Panc1 (cell line): ENCODE measurements at regions not wholly inside any gene's neighbourhood (a gene's known extent, or its start where the extent isn't known, plus 50 kb on each side); places are given as distances from the start of the nearest gene placed in this dataset.
A peak's percentile ranks its signal among the peaks of the same experiment; 100 is the strongest.

Experiments
- ATAC-seq: fragments of 200-7000 bp; cut with Tn5 transposase; 2 replicates; pipeline ENCODE4 v1.9.1; 2020; ENCODE audit warnings: mild to moderate bottlenecking, moderate library complexity
- BruUV-seq: library from RNA; stranded (reverse); fragments of 400-500 nt; replicated peaks from 2 replicates; lab custom pipeline; 2021; lab: Mats Ljungman, UMichigan
- CTCF ChIA-PET: fragments of 300-600 bp; sonication (Branson Sonifier 250); formaldehyde crosslinking; loops from one replicate; lab custom pipeline; 2022; ENCODE audit warnings: antibody characterized with exemption; lab: Charles Lee
- POLR2A ChIA-PET: fragments of 300-600 bp; sonication (Branson Sonifier 250); formaldehyde crosslinking; loops from one replicate; lab custom pipeline; 2022; ENCODE audit warnings: antibody characterized with exemption; lab: Charles Lee
- DNase-seq: peaks from one replicate; pipeline ENCODE4 v3.0.0-alpha.2; 2010; ENCODE audit warnings: low read depth, low spot score
- H3K27ac ChIP-seq: 2 replicates; pipeline ENCODE4 v1.5.1; 2011; ENCODE audit warnings: mild to moderate bottlenecking, low read length, inconsistent platforms
- H3K27me3 ChIP-seq: fragments of 200-500 bp; sonication (Bioruptor generic); 2 replicates; pipeline ENCODE4 v1.6.0; 2014; ENCODE audit warnings: low read length, inconsistent platforms; ENCODE audit not compliant: control insufficient read depth, insufficient read depth
- H3K36me3 ChIP-seq: fragments of 200-500 bp; sonication (Bioruptor generic); 2 replicates; pipeline ENCODE4 v1.5.1; 2014; ENCODE audit warnings: inconsistent platforms, mild to moderate bottlenecking, low read length, moderate library complexity; ENCODE audit not compliant: control insufficient read depth, insufficient read depth
- H3K4me1 ChIP-seq: 2 replicates; pipeline ENCODE4 v1.5.1; 2011; ENCODE audit warnings: inconsistent platforms, mild to moderate bottlenecking, low read length, moderate library complexity; ENCODE audit not compliant: control insufficient read depth, insufficient read depth
- H3K4me3 ChIP-seq, 2 experiments: 2 replicates each; pipeline ENCODE4 v1.5.1; 2011 to 2012; ENCODE audit warnings: low read depth in 2 of 2, low read length in 2 of 2, mild to moderate bottlenecking in 2 of 2, inconsistent platforms in 1 of 2, moderate library complexity in 1 of 2
- H3K9me3 ChIP-seq: fragments of 200-500 bp; sonication (Bioruptor generic); 2 replicates; pipeline ENCODE4 v1.5.1; 2014; ENCODE audit warnings: low read depth, mild to moderate bottlenecking, inconsistent platforms, low read length, moderate library complexity; ENCODE audit not compliant: control insufficient read depth, insufficient read depth
- CTCF ChIP-seq: fragments of 450-650 bp; IDR thresholded peaks from 2 replicates; pipeline ENCODE4 v1.5.1; 2017; ENCODE audit warnings: mild to moderate bottlenecking
- POLR2AphosphoS5 ChIP-seq: IDR thresholded peaks from 2 replicates; pipeline ENCODE4 v1.6.1; 2012; ENCODE audit warnings: mild to moderate bottlenecking, low read depth, low read length, moderate library complexity
- REST ChIP-seq, 2 experiments: IDR thresholded peaks; 2 replicates each; pipeline ENCODE4 v1.6.1; 2011 to 2012; ENCODE audit warnings: low read depth in 2 of 2, control low read depth in 1 of 2, low read length in 1 of 2, mild to moderate bottlenecking in 1 of 2, moderate library complexity in 1 of 2; ENCODE audit not compliant: insufficient read depth in 1 of 2
- SIN3A ChIP-seq: IDR thresholded peaks from 2 replicates; pipeline ENCODE4 v1.6.1; 2012; ENCODE audit warnings: low read depth, mild to moderate bottlenecking, low read length, moderate library complexity, borderline replicate concordance; ENCODE audit not compliant: insufficient read depth
- TCF7L2 ChIP-seq: IDR thresholded peaks from 2 replicates; pipeline ENCODE4 v1.6.1; 2011; ENCODE audit warnings: mild to moderate bottlenecking, low read depth, low read length, inconsistent platforms
- in situ Hi-C: cut with HindIII; loops from 2 replicates; pipeline ENCODE4 v1.10.0; 2016; ENCODE audit warnings: low sequenced_read_pairs, low pct_unique_long_range_greater_than_20kb
- intact Hi-C: fragments of 100-400 bp; cut with micrococcal nuclease; formaldehyde crosslinking; loops from one replicate; pipeline ENCODE4 v1.10.0; 2022; ENCODE audit not compliant: unreplicated experiment

GRCh38 chr15:66848116-66848515 lies 146.1 kb downstream of the SMAD6 start:
- no peak for TF ChIP-seq CTCF
- no peak for TF ChIP-seq SIN3A
- no peak for TF ChIP-seq REST (IDR thresholded peaks at IDR 0.05; ENCODE audit: insufficient read depth in 1 of 2, low read depth in 2 of 2, low read length in 1 of 2)
- TF ChIP-seq TCF7L2 = no peak
- no peak for TF ChIP-seq POLR2AphosphoS5
- CTCF ChIA-PET = interaction anchor here (0.6 kb wide), 1 partner anchor 75 kb away, joined by 3 read pairs; no protein-coding TSS in a partner anchor
- peak overlapping the region; percentile 93 for H3K27ac ChIP-seq
- no peak for ATAC-seq
- H3K27me3 ChIP-seq = no peaks in the 10 kb centered on the region
- no peak overlapping the region for H3K4me3 ChIP-seq
- peaks cover 46% of the 10 kb centered on the region for H3K4me1 ChIP-seq
- in situ Hi-C loops (no loop called here), intact Hi-C loops (no loop called here)
- POLR2A ChIA-PET = no interaction called here
- no peaks in the 10 kb centered on the region for H3K36me3 ChIP-seq
- no peak for DNase-seq
- no peaks in the 10 kb centered on the region for H3K9me3 ChIP-seq
- BruUV-seq = no TSS peak

GRCh38 chr15:66848686-66849392 lies 146.8 kb downstream of the SMAD6 start:
- peak overlapping the region; percentile 93 for H3K27ac ChIP-seq
- DNase-seq = no peak

More at GRCh38 chr15:66848686-66849392, 146.8 kb downstream of the SMAD6 start:
- BruUV-seq = no TSS peak
- H3K4me1 ChIP-seq = peaks cover 43% of the 10 kb centered on the region
- in situ Hi-C loops = no loop called here
- intact Hi-C loops = no loop called here
- H3K36me3 ChIP-seq = no peaks in the 10 kb centered on the region
- no peaks in the 10 kb centered on the region for H3K9me3 ChIP-seq
- ChIA-PET CTCF (interaction anchor here (0.6 to 0.7 kb wide), 2 partner anchors 26 to 76 kb away, joined by 3 read pairs; no protein-coding TSS in a partner anchor), POLR2A (no interaction called here)
- TF ChIP-seq SIN3A (no peak), POLR2AphosphoS5 (no peak), TCF7L2 (no peak), REST (IDR thresholded peaks at IDR 0.05; ENCODE audit: insufficient read depth in 1 of 2, low read depth in 2 of 2, low read length in 1 of 2) (no peak), CTCF (no peak)
- ATAC-seq = no peak
- no peak overlapping the region for H3K4me3 ChIP-seq
- no peaks in the 10 kb centered on the region for H3K27me3 ChIP-seq
